ENCODE measurements at regions not wholly inside any gene's neighbourhood (a gene's known extent, or its start where the extent isn't known, plus 50 kb on each side); places are given as distances from the start of the nearest gene placed in this dataset.
"Not testable (repeated sequence)": the region's sequence is repeated elsewhere in the genome, so short reads cannot be mapped to it uniquely, and the experiment has no call there.

DNA sequence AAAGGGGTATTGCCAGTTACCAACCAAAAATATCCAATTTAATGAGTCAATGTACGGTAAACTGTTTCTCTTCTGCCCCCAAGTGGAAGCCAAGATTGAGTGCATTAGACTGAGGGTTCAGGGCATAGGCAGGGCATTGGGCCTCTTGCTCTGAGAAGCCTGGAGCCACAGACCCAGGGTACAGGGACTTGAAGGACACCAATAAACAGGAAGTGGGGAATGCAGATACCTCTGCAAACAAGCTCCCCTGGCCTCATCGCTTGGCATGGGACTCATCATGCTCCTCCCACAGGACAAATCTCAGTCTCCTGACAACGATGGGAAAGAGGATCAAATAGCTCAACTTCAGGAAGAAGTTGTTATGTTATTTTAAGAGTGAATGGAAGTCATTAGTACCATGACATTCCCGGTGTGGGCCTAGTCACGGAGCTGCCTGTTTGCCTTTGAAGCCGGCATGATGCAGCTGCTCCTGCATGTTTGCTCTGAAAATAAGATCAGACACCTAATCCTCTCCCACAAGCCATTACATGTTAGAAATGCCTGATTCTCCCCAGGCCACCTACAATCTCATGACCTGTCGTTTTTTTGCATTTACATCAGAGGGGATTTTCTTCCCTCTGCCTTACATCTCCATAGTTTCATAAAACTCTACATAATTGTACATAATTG, 224.2 kb downstream of the RCHY1 start:
- FAIRE-seq = peak; percentile 76

DNA sequence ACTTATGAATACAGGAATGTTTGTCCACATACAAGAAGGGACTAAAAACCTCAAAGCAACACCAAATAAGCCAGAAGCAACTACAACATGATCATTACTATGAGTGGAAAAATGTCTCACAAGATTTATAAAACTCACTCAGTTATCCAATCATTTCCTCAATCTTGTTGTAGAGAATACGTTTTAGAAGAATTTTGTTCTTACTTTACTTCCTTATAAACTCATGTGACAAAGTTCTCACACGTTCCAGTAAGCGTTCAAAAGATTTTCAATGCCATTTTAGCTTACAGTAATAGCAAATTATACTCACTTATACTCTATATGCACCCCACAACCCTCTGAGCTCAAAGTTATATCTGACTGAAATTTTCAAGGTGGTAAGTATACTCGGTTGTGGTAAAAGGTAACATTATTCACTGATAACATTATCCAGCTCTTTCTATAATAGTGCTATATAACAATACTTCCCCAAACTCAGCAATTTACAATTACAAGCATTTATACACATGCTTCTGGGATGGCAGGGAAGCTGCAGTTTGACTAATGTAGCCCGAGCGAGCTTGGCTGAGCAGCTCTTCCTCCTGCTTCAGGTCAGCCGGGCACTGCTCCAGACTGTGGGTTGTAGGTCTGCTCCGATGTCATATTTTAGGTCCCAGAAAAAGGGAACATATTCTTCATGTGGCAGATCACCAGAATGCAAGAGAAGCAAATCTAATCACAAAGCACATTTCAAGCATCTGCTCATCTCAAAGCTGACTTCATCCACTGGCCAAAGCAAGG, 226.3 kb downstream of the RCHY1 start:
- DNase-seq (ENCODE audit: insufficient read length, low spot score) (no peak), FAIRE-seq (no peak)

More for the DNA sequence above, 224.2 kb downstream of the RCHY1 start:
- DNase-seq (ENCODE audit: insufficient read length, low spot score) = no peak

DNA sequence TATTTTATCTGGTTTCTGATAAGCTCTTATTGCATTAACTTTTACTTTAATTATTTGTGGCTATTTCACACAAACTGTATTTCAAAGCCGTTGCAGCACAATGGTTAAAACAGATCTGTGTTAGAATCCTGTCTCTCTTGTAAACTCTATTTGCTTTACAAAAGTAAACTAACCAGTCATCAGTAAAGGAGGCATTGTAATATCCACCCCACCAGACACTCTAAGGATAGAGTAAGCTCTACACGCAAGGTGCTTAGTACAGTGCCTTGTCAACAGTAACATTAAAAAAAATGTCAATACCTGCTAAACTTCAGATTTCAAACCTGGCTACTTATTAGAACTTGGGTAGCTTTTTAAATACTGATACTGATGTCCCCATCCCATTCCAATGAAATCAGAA, 228.4 kb downstream of the RCHY1 start:
- FAIRE-seq (no peak), DNase-seq (ENCODE audit: insufficient read length, low spot score) (no peak)

DNA sequence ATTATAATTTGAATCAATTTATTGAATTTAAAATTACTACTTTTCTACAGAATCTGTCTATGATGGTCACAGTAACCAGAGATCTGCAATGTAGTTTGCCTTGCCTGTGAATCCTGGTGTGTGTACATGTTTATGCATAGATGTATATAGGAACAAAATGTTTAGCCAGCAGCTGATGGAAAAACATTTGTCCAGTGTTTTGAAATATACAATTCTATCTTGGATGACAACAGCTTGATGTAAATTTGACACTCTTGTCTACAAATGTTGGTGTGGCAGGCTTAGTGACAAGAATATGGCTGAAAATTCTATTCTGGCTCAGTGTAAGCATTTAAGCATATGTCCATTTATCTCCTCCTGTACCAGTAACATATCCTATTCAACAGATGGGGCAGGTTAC, 229.4 kb downstream of the RCHY1 start:
- FAIRE-seq (no peak), DNase-seq (ENCODE audit: insufficient read length, low spot score) (no peak)

DNA sequence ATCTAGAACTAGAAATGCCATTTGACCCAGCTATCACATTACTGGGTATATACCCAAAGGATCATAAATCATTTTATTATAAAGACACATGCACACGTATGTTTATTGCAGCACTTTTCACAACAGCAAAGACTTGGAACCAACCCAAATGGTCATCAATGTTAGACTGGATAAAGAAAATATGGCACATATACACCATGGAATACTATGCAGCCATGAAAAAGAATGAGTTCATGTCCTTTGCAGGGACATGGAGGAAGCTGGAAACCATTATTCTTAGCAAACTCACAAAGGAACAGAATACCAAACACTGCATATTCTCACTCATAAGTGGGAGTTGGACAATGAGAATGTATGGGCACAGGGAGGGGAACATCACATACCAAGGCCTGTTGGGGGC, 233.7 kb downstream of the RCHY1 start:
- not testable (repeated sequence) for FAIRE-seq; DNase-seq (ENCODE audit: insufficient read length, low spot score)

DNA sequence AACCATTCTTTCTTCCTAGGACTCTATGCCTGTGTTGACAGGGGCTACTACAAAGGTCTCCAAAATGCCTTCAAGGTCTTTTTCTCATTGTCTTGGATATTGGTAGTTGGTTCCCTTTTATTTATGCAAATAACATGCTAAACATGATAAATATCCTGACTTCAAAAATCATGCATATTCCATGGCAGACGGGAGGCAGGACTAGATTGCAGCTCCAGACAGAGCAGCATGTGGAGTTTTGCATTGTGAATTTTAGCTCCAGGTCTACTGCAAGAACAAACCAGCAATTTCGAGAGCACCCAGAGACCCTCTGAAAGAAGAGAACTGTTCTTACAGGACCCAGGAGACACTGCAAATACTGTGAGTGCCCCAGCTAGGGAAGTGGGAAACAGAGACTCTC, 254.9 kb downstream of the RCHY1 start:
- no peak for FAIRE-seq
- no peak for DNase-seq (ENCODE audit: insufficient read length, low spot score)

DNA sequence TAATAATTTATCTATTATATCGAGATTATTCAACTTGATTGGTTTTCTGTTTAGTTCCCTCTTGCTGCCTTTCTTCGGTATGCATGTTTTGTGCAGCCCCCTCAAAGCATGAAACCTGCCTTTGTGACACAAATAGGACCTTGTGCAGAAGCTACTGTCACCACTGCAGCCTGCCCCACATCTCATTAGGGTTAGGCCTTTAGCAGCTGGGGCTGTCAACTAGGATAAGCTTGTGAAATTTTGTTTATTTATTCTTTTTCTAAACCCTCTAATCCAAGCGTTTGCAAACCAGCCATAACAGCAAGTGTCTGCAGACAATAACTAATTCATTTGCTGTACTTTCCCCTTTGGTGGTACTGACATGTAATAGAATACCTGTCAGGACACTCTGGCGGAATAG, 258.9 kb downstream of the RCHY1 start:
- DNase-seq (ENCODE audit: insufficient read length, low spot score) (no peak), FAIRE-seq (no peak)

DNA sequence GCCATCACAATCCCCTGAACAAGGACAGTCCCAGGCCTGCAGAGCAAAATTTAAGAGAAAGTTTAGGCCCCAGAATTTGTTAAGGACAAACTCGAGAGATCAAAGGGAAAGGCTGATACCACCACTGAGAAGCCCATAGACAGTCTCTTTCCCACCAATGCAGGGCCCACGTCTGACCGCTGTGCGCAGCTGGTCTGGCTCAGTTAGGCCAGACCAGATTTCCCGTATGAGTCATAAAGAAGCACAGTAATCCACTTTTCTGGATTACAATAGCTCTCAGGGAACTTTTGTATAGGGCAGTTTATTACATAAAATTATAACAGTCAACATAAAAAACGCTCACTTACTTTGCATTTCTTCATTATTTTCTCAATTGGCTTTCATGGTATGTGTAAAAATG, 259.5 kb downstream of the RCHY1 start:
- DNase-seq (ENCODE audit: insufficient read length, low spot score) = no peak

DNA sequence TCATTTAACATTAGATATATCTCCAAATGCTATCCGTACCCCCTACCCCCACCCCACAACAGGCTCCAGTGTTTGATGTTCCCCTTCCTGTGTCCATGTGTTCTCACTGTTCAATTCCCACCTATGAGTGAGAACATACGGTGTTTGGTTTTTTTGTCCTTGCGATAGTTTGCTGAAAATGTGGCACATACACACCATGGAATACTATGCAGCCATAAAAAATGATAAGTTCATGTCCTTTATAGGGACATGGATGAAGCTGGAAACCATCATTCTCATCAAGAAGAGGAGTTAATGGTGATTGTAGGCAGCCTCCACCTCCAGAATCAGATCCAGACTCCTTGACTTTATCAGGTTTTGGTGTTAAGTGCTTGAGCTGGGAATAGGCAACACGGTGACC, 261.1 kb downstream of the RCHY1 start:
- DNase-seq (ENCODE audit: insufficient read length, low spot score); FAIRE-seq: not testable (repeated sequence)

More for the DNA sequence above, 259.5 kb downstream of the RCHY1 start:
- FAIRE-seq = no peak

DNA sequence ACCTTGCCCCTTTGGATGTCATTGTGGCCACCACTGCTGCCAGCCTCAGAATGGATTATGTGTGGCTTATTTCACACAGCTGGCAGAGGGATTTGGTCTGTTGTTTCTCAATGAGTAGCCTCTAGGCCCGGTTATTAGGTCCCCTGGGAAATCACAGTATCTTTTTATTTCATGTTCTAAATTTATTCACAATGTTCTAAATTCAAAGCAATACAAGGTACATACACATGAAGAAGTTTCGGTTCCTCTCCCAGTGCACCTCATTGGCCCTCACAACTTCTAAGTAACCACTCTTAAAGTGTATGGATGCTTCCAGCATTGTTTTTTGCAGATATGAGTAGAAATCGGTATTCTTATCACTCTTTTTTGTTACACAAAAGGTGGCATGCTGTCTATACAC, 262.7 kb downstream of the RCHY1 start:
- DNase-seq (ENCODE audit: insufficient read length, low spot score) (no peak), FAIRE-seq (peak; percentile 14)

DNA sequence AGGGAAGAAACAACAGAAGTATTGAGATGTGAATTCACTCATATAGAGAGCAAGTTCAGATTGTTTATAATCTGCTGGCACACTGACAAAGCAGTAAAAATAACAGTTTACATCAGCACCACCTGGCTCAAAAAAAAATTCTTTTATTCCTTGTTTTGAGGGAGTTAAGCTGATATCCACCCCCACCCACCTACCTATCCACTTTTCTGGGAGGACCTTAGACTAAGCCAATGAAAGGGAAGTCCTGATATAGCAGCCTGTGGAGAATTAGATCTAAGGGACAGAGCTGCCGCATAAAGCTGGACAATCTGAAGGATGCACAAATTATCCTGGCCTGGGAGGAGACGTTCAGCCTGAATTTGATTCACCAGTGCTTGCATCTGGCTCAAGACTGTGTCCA, 264.5 kb downstream of the RCHY1 start:
- DNase-seq (ENCODE audit: insufficient read length, low spot score) (no peak), FAIRE-seq (no peak)

DNA sequence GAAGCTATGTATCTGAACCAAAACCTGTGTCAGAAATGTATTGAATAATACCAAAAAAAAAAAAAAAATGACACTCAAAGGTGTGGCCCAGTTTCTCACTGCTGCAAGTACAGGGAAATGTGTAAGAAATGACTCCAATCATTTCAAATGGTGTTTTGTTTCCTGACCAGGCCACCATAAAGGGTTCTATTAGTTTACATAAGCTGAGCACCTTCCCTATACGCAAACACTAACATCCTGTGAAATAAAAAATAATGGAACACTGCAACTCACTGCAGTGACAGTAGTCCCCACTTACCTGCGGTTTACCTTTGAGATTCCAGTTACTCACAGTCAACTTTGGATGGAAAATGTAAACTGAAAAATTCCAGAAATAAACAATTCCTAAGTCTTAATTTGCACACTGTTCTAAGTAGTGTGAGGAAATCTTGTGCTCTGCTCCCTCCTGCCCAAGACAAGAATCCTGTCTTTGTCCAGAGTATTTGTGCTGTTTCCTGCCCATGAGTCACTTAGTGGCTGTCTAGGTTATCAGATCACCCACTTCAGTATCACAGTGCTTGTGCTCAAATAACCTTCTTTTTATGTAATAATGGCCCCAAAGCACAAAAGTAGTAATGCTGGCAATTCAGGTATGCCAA, 265.3 kb downstream of the RCHY1 start:
- DNase-seq (ENCODE audit: insufficient read length, low spot score) = no peak
- FAIRE-seq = no peak

DNA sequence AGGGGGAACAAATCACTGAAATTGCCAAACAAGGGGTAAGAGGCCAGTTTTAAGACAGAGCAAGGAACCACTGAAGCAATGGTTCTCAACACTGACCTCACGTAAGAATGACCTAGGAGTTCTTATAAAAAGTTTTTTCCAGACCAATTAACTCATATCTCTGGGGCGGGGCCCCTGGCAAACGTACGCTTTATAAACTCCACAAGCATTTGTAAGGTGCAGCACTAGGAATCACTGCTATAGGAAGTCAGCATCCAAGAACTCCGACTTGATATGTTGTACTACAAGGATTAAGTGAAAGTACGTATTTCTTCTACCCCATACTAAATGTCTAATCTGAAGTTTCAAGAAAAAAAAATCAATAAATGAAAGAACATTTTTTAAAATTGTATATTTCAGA, 269.9 kb downstream of the RCHY1 start:
- DNase-seq (ENCODE audit: insufficient read length, low spot score) = no peak
- FAIRE-seq = no peak

DNA sequence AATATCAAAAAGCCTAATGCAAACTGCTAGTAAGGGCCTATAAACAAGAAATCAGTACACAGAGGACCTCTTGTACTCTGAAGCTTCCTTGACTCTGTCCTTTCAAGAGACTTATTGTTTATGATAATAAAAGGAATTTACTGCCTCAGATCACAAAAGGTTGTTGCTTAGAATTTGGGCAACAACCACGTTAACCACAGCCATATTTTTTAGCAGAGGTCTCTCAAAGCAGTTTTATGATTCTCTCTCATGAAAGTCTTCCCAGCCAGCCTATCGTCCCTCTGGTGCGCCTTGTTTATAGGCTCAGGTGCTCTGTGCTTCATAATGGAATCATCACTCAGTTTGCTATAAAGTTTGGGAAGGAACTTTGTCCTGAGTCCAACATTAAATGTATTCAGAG, 270.6 kb downstream of the RCHY1 start:
- DNase-seq (ENCODE audit: insufficient read length, low spot score) = no peak
- FAIRE-seq = no peak

DNA sequence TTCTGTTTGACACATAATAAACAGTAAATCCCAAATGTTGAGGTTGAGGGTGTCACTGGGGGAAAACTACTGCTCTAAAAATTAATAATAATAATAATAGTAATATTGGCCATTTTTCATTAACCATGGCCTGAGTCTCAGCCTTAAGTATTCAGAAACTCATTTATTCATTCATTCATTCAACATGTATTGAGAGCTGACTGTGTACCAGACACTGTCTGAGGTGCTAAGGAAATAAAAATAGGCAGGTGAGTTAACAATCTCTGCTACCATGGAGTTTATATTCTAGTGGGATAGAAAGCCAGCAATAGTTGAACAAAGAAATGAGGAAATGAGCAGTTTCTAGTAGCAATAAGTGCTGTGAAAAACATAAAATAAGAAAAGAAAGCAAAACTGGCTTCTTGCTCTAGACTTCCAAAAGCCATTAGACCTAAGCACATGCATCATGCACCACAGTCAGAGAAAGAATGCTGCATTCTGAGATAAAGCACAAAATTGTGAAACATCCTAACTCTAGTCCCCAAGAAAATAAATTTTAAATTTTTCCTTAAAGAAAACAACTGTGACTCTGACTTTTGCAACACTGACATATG, 278.7 kb downstream of the RCHY1 start:
- FAIRE-seq = peak; percentile 90
- peak; percentile 13 for DNase-seq (ENCODE audit: insufficient read length, low spot score)

DNA sequence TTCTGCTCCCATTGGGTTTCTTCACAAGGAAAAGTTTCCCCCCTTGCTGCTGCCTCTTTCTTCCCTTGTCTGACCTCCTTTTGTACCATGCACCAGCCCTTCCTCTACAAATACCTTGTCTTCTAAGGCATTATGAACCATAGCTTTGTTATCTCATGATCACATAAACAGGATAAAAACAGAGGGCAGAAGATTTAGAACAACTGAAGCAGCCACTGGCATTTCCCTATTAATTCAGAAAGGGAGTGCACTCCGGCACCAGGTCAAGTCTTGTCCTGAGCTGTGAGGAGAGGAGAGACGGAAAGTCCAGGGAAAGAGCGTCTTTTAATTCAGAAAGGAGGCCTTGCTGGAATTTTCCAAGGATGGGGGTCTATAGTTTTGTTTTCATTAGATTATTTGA, 281.7 kb downstream of the RCHY1 start:
- DNase-seq (ENCODE audit: insufficient read length, low spot score) (no peak), FAIRE-seq (no peak)

DNA sequence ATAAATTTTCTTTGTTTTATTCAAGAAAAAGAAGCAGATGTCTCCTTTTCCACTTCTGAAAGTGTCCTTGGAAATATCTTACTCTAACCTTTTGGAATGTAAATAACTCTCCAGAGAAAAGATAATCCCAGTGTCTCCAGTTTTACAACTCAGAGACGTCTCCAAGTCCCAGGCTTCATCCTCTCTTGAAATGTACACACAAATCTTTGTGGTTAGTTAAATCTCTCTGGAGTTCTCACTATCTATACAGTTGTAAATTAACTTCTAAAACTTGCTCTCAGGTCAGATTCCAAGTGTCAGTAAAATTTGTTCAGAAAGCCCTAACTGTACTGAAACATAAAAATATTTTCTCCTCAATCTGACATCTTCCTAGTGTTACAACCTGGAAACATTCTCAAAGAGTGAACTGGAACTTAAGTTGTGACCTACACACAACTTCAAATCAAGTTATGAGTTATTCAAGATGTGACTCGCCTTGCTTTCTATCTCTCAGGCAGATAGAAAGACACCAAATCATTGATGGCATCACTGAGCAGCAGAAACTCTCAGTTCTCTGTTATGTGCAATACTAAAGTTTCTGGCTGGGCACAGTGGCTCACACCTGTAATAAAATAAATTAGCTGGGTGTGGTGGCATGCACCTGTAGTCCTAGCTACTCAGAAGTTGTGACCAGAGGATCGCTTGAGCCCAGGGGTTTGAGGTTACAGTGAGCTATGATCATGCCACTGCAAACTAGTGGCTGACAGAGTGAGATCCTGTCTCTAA, 284.2 kb downstream of the RCHY1 start:
- no peak for DNase-seq (ENCODE audit: insufficient read length, low spot score)
- FAIRE-seq = no peak

DNA sequence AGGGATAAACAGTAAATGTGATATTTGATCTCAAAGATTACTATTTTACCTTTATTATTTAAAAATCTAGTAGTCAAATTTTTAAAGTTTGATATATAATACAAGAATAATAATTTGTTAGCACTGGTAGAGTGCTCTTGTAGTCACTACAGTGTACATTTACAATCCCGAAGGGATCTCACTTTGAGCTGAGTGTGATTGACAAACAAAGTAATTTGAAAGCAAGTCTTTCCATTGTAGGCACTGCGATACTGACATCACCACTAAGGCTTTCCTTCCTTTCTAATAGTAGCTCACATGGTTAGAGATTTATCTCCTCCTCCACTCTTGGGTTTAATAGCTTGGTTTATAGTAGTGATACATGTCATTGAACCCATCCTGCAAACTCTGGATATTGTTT, 280.6 kb downstream of the PARM1 start:
- FAIRE-seq (no peak), DNase-seq (ENCODE audit: insufficient read length, low spot score) (no peak)

DNA sequence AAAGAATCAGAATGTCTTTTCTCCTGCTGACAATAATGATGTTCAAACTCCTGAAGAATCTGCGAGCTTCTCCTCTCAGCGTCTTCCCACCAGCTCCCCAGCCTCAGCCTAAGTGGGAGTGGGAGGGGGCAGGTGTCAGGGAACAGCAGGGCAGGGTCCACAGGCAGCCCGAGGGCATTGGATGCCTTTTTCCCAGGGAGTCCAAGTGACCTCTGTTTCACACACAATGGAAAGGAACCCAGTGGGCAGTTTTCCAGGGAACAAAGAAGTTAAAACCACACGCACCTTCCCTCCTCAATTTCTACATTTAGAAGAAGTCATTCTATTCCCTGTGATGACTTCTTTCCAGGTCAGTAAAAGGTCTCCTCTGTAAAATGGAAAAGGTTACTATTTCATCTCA, 278.5 kb downstream of the PARM1 start:
- FAIRE-seq (no peak), DNase-seq (ENCODE audit: insufficient read length, low spot score) (no peak)

DNA sequence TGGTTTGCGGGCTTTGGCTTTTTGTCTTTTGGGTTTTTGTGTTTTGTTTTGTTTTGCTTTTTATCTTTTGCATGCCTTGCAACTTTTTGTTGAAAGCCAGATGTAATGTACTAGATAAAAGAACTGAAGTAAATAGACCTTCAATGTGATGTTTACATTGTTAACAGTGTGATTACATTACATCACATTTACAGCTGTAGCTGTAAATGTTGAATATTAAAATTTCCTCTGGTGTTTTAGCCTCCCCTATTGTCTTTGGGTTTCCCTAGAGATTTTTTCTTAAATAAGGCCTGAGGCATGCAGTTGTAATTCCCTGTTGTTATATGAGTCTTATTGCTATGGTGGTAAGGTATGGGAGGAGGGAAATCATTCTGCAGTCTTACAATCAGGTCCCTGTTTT, 275.0 kb downstream of the PARM1 start:
- DNase-seq (ENCODE audit: insufficient read length, low spot score) = no peak
- no peak for FAIRE-seq

DNA sequence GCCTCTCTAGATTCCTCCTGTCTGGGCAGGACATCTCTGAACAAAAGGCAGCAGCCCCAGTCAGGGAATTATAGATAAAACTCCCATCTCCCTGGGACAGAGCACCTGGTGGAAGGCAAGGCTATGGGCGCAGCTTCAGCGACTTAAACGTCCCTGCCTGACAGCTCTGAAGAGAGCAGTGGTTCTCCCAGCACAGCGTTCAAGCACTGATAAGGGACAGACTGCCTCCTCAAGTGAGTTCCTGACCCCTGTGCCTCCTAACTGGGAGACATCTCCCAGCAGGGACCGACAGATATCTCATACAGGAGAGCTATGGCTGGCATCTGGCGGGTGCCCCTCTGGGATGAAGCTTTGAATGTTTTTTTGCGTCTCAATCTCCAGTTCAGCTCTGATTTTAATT, 262.2 kb downstream of the PARM1 start:
- no peak for DNase-seq (ENCODE audit: insufficient read length, low spot score)
- FAIRE-seq = no peak
